ENCODE measurements at regions not wholly inside any gene's neighbourhood (a gene's known extent, or its start where the extent isn't known, plus 50 kb on each side); places are given as distances from the start of the nearest gene placed in this dataset.

DNA sequence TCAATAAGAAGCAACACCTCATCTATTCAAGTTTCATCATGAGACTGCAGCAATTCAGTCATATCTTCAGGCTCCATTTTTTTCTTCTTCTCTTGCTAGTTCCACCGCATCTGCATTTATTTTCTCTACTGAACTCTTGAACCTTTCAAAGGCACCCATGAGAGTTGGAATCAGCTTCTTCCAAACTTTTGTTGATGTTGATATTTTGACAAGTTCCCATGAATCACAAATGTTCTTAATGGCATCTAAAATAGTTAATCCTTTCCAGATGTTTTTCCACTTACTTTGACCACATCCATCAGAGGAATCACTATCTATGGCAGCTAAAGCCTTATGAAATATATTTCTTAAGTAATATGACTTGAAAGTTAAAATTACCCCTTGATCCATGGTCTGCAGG is 434.3 kb downstream of the GPATCH2 start:
- DNase-seq, result no peak

DNA sequence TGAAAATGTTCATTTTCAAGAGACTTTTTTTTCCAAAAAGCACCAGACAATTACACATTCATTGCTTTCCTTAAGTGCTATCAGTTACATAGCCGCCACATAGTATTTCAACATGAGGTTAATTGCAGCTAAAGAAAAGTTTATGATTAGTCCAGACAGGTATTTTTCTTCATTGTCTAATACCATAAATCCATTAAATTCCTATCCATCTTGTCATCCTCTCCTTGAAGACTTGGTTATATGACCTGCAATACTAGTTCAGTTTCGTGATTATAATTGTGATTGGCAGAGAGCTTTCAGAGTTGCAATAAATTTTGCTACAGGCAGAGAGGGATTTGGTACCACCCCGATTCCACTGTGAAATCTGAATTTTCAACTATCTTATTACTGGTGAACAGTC is 437.7 kb downstream of the GPATCH2 start:
- no peak for DNase-seq

DNA sequence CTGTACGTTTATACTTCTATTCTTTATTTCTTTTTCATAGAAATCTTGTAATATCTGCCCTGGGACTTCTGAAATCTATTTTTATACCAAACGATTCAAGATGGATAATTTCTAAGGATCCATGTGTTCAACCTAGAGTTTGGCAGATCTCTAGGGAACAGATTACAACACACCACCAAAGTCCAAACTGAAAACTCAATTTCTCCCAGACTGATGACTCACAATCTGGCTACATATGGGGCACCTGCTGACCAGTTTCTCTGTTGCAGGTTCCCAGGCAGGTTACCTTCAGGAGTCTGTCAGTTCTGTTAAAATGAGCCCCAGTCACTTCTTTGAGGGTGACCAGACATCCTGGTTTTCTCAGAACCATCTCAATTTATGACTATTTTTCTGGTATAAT is 439.4 kb downstream of the GPATCH2 start:
- DNase-seq, result no peak

DNA sequence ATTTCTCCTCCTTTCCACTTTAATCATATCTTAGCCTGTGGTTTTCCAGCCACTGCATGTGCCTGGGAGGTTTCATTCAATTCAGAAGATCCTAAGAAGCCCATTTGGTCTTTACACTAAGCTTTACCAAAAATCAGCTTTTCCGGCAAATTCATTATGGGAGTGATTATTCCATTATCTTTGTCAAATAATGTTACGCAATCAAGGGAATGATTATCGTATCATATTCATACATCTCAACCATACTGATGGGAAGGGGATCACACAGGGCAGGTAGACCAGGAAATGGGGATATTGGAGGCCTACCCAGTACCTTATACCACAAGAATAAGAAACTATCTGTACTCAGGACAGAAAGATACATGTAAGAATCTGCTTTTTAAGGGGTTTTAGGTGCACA is 440.5 kb downstream of the GPATCH2 start:
- no peak for DNase-seq

DNA sequence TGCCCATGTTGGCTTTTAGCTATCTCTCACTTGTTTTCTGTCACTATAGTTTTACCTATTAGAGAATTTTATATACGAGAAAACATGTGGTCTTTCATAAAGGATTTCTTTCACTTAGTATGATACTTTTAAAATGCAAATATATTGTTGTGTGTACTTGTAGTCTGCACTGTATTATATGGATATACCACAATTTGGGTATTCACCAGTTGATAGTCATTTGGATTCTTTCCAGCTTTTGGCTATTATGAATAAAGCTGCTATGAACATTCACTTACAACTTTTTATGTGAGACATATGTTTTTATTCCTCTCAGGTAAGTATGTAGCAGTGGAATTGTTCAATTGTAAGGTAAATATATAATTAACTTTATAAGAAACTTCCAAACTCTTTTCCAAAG is 441.5 kb downstream of the GPATCH2 start:
- DNase-seq, result no peak

DNA sequence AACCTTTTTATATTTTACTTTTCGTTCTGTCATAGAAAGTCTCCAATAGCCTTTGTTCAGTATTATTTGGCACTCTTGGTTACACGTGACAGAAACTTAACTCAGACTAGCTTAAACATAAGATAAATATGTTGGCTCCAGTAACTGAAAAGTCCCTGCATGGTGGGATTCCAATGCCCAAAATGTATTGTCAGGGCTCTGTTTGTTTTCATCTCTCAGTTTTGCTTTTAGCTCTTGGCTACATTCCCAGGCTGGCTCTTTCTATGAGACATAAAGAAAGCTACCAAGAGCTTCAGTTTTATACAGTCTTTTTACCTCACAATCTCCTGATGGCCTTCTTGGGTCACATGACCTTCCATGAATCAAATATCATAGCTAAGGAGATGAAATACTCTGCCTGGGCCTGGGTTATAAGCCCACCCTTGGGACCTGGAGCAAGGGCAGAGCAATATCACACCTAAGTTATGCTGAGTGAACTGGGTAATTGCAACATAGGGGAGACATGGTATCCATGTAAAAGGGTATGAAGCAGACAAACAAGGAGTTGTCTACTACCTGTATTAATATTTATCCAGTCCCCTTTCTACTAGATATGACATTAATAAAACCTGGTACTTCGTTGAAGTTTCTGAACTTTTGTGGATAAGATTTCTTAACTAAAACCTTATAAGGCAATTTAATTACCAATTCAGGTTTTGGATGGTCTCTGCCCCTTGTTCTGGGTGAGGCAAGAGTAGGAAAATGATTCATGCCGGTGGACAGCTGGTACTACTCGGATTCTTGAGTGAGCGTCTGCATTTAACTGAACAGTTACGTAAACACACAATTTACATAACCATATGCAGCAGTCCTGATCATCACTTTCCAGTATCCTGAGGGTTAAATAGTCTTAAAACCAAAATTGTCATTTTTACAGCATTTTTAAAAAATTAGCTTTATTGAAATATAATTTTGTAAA is 442.3 kb downstream of the GPATCH2 start:
- no peak for DNase-seq

DNA sequence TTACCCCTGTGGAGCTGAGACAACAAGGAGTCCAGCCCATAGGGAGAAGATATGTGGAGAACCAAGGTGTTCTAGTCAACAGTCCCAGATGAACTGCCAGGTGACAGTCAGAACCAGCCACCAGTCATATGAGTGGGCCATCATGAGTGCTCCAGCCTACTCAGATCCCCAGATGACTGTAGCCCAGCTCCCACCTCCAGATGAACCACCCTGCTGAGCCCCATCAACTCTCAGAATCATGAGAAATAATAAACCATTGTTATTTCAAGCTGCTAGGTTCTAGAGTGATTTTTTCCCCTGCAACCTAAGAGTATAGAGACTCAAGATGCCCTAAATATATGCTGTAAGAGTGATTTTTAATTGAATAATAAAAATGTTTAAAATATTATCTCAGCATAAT is 444.2 kb downstream of the GPATCH2 start:
- DNase-seq, result no peak

DNA sequence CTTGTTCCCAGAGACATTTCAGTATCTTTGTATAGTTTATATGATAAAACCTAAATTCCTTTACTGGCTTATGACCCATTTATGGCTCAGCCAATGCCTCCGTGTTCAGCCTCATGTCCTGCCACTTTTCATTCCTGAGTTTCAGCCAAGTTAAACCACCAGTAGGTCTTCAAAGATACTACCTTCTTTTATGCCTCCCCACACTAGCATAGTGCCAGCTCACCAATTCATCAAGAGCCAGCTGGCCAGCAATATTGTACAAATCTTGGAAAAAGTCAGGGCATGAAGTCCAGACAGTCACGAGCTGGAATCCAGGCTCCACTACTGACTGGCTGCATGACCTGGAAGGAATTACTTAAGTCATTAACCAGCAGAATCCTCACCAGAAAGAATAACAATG is 446.0 kb downstream of the GPATCH2 start:
- DNase-seq, result no peak

DNA sequence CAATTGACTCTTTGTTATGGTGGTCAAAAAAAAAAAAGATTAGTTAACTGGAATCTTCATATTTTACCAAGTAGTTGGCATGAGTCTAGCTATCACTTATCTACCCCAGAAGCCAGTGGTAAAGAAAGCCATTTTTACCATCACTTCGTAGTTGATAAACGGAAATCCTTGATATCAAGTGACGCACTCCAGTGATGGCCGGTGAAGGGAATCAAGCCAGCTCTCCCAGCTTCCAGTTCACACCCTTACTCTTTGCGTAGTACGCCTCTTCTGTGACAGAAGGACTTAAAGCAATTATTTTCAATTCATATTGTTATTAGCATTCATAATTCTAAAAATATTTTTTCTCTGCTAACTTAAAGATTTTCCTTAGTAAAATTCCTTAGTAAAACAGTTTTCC is 447.9 kb downstream of the GPATCH2 start:
- no peak for DNase-seq

DNA sequence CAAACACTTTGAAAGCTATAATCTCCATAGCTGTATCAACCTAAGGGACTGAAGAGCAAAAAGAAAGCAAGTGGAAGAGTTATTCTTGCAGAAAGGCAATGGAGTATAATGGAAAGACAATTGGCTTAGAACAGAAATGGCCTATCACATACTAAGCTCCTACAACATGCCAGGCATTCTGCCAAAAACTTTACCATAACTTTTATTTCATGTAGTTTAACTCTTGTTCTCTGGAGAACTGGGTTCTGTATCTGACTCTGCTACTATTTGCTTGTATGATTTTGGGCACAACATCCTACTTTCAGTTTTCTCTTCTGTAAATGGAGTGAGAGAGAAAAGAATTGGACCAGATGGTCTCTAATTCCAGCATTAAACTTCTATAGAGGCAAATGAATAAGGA is 449.1 kb downstream of the GPATCH2 start:
- no peak for DNase-seq

DNA sequence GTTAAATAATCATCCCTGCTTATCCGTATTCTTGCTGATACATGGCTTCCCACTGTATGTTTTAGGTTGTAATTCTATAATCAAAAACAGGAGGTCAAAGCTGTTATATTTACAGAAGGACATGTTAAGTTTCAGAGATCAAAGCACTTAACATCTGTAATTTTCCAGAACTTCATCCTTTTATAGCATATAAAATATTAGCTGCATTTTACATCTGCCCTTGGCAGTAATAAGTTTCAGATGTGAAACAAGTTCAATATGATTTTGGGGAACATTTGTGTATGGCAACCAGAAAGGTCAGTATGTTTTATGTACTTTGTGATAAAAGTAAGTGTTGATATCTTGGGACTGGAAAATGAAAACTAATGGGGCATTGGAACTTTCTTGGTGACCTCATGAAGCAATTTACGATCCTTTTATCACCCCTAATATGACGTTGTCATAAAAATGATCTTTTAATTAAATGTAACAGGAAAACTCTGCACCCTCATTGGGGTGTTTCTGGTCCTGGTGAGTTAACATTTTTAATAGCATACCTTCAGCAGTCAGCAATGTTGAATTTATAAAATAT is 449.6 kb downstream of the GPATCH2 start:
- no peak for DNase-seq

DNA sequence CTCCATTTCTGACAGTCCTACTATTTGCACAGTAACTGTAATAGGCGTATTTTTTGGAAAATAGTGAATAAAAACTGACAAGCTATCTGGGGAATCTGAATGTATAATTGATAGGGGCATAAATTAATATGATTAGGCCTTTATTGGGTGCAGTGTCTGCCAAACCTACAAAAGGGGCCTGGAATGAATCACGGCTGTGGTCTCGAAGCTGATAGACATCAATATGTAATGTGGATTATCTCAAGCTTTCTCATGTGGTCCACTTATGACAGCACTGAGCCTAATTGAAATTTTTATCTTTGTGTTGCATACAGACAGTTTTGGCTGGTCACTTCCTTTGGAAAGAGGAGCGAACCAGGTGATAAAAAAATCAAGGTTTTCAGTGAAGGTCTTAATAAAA is 450.4 kb downstream of the GPATCH2 start:
- DNase-seq, result no peak

DNA sequence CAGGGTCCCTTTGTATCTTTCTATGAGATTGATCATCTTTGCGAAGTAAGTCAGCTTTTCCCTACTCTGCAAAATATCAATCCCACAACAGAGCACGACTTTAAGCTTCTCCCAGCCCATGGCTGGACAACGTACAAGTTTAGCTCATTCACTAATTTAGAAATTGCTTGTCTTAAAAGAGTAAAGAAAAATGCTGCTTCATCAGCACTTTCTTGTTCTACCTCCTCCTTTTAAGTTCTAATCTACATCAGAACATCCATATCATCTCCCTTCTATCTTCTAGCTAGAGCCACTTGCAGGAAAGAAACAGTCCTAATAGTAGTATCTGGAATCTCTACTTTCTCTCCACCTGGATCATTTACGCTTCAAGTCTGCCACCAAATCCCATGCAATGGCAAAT is 441.2 kb upstream of the ESRRG start:
- no peak for DNase-seq

DNA sequence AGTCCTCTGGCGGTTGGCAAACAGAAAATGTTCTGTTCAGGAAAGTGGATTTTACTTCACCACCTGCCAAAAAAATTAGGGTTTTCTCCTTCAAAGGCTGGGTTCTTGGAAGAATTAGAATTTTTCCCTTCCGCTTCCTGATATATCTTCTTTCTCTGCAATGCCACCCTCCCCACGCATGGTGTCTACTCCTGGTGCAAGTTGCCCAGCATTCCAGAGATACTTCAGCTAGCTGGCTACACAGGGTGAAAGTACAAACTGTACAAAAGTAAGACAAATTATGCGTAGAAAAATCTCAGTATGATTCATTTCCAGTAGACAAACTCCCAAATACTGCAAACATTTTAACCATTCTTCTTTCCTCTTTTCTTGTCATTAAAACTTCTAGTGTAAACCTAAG is 430.1 kb upstream of the ESRRG start:
- DNase-seq, result no peak

DNA sequence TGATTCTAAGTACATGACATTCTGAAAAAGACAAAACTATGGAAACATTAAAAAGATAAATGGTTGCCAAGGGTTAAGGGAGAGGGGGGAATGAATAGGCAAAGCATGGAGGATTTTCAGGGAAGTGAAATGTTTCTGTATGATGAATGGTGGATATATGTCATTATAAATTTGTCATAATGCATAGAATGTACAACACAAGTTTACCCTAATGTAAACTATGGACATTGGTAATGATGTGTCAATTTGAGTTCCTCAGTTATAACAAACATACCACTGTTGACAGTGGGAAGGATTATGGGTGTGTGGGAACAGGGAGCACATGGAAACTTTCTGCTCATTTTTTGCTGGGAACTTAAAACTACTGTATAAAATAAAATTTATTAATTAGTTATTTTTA is 427.1 kb upstream of the ESRRG start:
- DNase-seq, result no peak

DNA sequence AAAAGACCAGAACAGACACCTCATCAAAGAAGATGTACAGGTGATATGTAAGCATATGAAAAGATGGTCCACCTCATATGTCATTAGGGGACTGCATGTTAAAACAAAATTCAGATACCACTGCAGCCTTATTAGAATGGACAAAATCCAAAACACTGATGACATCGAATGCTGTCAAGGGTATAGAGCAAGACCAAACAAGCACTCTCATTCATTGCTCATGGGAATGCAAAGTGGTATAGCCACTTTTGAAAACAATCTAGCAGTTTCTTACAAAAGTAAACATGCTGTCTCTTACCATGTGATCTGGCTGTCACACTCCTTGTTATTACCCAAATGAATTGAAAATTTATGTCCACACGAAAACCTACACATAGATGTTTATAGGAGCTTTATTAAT is 426.6 kb upstream of the ESRRG start:
- no peak for DNase-seq

DNA sequence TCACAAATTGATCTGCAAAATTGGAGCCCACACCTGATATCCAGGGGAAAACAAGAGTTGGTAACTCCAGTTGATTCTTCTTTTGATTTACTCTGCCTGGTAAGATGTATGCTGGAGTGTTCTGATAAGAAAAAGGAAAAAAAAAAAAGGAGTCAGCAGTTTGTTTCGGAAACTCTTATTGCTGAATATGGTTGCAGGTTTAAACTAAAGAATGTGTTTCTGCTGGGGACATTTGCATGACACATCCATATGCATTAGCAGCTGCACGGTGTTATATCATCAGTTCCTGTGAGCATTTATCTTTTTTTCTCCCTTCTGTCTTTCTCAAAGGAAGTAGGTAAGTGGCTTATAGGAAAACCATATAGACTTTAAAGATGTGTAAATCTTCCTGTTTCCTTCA is 418.5 kb upstream of the ESRRG start:
- DNase-seq, result no peak

DNA sequence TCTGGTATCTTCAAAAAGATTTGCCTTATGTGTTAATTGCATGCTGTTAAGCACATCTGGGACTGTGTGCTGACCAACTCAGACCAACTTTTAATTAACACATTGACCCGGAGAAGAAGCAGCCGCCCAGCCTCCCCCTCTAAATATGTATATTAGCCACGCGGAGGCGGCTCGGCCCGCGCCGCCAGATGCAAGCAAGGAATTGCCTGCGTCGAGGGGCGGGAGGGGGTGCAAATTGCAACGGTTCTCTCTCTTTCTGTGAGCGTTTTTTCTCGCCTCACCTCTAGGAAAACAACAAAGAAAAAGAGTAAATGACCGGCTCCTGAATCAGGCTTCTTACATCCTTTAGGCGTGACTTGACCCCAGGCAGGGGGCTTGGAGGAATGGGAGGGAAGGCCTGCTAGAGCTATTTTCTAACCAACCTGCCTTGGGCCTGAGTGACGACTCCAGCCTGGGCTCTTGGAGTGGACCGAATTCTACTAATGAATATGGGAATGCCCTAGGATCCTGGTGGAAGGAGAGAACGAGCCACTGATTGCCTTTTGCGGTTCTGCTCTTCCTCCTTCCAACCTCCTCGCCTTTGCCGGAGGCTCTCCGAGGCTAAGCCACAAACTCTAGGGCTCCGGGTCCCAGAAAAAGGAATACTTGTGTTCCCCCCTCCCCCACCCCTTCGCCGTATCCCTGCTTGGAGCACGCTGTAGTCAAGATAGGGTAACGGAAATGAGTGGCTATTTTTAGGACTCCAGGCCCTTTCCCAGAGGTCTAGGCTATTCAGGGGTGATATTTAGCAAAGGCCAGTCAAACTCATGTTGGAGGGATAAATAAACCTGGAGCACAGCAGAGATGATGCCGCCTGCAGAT is 417.0 kb upstream of the ESRRG start:
- DNase-seq, result no peak

DNA sequence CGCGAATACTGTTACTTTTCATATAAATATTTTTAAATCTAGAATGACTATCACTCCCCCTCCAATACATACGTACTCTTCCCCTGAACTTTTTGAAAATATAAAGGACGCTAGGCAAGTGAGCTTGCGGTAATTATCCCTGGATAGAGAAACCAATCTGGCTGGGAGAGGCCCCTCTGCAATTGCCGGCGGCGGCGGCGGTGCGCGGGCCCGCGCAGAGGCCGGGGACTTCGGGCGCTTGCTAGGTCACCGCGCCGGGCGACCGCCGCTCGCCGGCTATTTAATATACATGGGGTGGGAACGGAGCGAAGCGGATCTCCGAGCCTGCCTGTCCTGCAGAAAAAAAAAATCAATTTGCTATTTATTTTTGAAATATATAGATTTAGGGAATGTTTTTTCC is 416.3 kb upstream of the ESRRG start:
- no peak for DNase-seq

DNA sequence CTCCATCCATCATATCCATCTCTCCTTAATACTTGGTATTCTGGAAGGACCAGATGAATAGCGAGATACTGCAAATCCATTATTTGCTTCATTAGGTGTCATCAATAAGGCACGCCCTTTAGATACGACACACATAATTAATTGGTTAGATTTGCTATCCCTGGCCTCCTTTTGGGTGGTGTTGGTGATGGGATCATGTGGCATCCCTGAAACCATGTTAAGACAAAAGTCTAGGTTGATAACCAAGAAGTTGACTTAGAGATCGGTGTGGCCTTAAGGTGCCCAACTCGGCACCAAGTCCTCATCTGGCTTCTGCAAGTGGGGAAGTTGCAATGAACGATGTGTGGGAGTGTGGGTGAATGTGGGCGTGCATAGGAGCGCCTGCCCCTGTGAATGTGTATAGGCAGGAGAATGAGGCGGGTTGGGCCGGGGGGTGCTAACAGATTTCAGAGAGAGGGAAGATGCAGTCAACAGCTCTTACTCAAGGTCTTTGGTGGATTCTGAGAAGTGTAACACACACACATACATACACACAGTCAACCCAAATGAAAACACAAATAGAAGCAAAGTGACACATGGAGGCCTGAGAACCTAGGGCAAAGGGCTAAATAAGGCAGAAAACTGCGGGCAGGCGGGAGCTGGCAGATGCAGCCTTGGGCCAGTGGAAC is 415.7 kb upstream of the ESRRG start:
- DNase-seq, result no peak

DNA sequence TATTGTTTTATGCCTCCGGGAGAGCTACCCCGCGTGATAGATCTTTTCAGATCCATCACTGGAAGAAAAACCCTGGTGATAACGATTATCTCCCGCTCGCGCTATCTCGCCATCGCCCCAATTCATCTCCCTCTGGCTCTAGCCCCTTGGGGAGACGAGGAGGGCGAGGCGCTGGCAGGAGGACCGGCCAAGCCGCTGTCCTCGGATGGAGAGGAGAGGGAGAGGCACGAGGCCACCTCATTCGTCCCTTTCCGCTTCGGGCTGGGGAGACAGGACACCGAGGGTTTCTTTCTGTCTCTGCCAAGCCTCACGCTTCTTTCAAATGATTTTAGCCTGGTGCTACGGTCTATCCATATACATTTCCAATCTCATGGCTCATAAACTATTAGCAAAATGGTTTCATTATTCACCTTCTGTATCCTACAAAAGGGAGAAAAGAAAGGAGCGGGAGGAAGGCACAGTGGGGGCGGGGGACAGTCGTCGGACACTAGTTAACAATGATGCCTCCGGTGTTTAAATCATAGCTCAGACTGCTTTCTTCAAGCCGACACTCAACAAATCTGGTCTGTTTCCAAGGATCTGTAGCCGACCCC is 415.0 kb upstream of the ESRRG start:
- DNase-seq, result no peak

DNA sequence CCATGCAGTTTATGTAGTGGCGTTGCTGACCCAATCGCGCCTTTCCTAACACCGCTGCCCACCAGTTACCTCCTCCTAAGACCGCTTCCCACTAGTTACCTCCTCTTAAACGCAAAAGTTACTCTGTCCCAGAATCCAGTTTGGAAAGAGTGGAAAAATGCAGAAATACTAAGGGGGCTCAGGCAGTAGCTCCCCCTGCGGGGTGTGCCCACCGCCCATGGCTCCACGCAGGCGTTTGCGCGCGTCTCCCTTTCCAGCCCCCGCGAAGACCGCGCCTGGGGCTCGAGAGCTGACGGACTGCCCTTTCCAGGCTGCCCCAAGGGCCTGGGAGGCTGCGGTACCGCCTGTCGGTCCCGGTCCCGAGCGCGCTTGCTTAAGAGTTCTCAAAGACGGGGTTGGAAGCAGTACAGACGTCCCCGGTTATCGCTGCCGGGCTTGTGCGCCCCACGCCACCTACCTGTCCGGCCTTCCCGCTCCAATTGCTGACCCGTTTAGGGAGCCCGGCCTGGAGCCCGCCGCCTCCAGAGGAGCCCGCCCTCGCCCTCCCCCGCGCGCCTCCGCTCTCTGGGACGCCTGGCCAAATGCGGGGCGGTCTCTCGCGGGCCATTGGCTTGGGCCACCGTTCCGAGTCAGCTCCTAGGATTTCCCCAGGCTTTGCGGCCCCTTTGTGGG is 414.1 kb upstream of the ESRRG start:
- no peak for DNase-seq

Measured in fibroblast of skin of scalp (primary cell).